ENCODE measurements at regions not wholly inside any gene's neighbourhood (a gene's known extent, or its start where the extent isn't known, plus 50 kb on each side); places are given as distances from the start of the nearest gene placed in this dataset.

GRCh38 chr18:45378308-45378707 lies 237.0 kb upstream of the SLC14A2 start:
- Histone ChIP-seq H3K4me3 (replicated peaks in 1 of 3; ENCODE audit: insufficient read depth in 1 of 3, low read depth in 2 of 3, low read length in 3 of 3) (no peak overlapping the region), H3K27me3 (ENCODE audit: control insufficient read depth in 1 of 2, insufficient read depth in 2 of 2, low read length in 2 of 2) (no peaks in the 10 kb centered on the region), H3K27ac (ENCODE audit: extremely low read length, insufficient read depth, low read length) (no peak overlapping the region), H3K36me3 (replicated peaks in 1 of 2; ENCODE audit: control insufficient read depth in 1 of 2, insufficient read depth in 2 of 2, low read length in 2 of 2) (no peaks in the 10 kb centered on the region), H3K4me1 (ENCODE audit: insufficient read depth, low read length) (no peaks in the 10 kb centered on the region), H3K79me2 (ENCODE audit: insufficient read depth, low read length) (no peaks in the 10 kb centered on the region), H3K4me2 (ENCODE audit: low read depth, low read length) (no peak overlapping the region), H4K20me1 (ENCODE audit: insufficient read depth, low read length) (no peaks in the 10 kb centered on the region), H2AFZ (ENCODE audit: low read length) (no peak overlapping the region), H3K9ac (ENCODE audit: insufficient read depth, low read depth, low read length) (no peak overlapping the region), H3K9me3 (ENCODE audit: low read length) (no peaks in the 10 kb centered on the region)
- FAIRE-seq (no peak), ATAC-seq (no peak), DNase-seq (ENCODE audit: low spot score) (no peak)
- ChIA-PET CTCF (ENCODE audit: low intra/inter-chr PET ratio, low total read pairs) (no interaction called here), POLR2A (no interaction called here)
- intact Hi-C loops (cut with micrococcal nuclease; ENCODE audit: unreplicated experiment) (no loop called here), in situ Hi-C loops (cut with HindIII; ENCODE audit: extremely low pct_ligation_motif_present, low pct_unique_long_range_greater_than_20kb) (no loop called here)
- WGBS (ENCODE audit: low lambda C conversion rate), result 0% methylated on average over 1 of the region's 1 CpG
- TF ChIP-seq AHR (CRISPR knock-in tag; IDR thresholded peaks at IDR 0.05) (no peak), NCOA2 (CRISPR knock-in tag; IDR thresholded peaks at IDR 0.05) (no peak), ZNF382 (CRISPR knock-in tag; IDR thresholded peaks at IDR 0.05; ENCODE audit: borderline replicate concordance) (no peak), ZNF143 (CRISPR knock-in tag; IDR thresholded peaks at IDR 0.05) (no peak), DRAP1 (CRISPR knock-in tag; IDR thresholded peaks at IDR 0.05) (no peak), THAP11 (CRISPR knock-in tag; IDR thresholded peaks at IDR 0.05) (no peak), FOXA3 (CRISPR knock-in tag; IDR thresholded peaks at IDR 0.05) (no peak), ZNF577 (CRISPR knock-in tag; IDR thresholded peaks at IDR 0.05; ENCODE audit: borderline replicate concordance, low read depth) (no peak), RFX5 (IDR thresholded peaks at IDR 0.05; ENCODE audit: low read depth, low read length) (no peak), MAFK (conservative IDR thresholded peaks at IDR 0.05 in 1 of 2, IDR thresholded peaks at IDR 0.05 in 1 of 2; ENCODE audit: low read length in 2 of 2) (no peak), JUN (CRISPR knock-in tag; IDR thresholded peaks at IDR 0.05) (no peak), SIX4 (CRISPR knock-in tag; IDR thresholded peaks at IDR 0.05) (no peak), ZNF496 (CRISPR knock-in tag; IDR thresholded peaks at IDR 0.05; ENCODE audit: insufficient replicate concordance) (no peak), ZNF441 (CRISPR knock-in tag; IDR thresholded peaks at IDR 0.05; ENCODE audit: borderline replicate concordance) (no peak), MXD1 (CRISPR knock-in tag; IDR thresholded peaks at IDR 0.05) (no peak), CENPX (CRISPR knock-in tag; IDR thresholded peaks at IDR 0.05) (no peak)
- TF ChIP-seq, protein P1, sequence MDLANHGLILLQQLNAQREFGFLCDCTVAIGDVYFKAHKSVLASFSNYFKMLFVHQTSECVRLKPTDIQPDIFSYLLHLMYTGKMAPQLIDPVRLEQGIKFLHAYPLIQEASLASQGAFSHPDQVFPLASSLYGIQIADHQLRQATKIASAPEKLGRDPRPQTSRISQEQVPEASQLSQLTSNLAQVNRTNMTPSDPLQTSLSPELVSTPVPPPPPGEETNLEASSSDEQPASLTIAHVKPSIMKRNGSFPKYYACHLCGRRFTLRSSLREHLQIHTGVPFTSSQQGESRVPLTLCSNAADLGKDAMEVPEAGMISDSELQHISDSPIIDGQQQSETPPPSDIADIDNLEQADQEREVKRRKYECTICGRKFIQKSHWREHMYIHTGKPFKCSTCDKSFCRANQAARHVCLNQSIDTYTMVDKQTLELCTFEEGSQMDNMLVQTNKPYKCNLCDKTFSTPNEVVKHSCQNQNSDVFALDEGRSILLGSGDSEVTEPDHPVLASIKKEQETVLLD (CRISPR knock-in tag; IDR thresholded peaks at IDR 0.05; ENCODE audit: low read depth), result no peak
- TF ChIP-seq, protein P2, sequence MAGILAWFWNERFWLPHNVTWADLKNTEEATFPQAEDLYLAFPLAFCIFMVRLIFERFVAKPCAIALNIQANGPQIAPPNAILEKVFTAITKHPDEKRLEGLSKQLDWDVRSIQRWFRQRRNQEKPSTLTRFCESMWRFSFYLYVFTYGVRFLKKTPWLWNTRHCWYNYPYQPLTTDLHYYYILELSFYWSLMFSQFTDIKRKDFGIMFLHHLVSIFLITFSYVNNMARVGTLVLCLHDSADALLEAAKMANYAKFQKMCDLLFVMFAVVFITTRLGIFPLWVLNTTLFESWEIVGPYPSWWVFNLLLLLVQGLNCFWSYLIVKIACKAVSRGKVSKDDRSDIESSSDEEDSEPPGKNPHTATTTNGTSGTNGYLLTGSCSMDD (CRISPR knock-in tag; IDR thresholded peaks at IDR 0.05), result no peak
- TF ChIP-seq, protein P3, sequence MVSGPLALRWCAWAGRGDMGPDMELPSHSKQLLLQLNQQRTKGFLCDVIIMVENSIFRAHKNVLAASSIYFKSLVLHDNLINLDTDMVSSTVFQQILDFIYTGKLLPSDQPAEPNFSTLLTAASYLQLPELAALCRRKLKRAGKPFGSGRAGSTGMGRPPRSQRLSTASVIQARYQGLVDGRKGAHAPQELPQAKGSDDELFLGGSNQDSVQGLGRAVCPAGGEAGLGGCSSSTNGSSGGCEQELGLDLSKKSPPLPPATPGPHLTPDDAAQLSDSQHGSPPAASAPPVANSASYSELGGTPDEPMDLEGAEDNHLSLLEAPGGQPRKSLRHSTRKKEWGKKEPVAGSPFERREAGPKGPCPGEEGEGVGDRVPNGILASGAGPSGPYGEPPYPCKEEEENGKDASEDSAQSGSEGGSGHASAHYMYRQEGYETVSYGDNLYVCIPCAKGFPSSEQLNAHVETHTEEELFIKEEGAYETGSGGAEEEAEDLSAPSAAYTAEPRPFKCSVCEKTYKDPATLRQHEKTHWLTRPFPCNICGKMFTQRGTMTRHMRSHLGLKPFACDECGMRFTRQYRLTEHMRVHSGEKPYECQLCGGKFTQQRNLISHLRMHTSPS (CRISPR knock-in tag; IDR thresholded peaks at IDR 0.05; ENCODE audit: low read depth), result no peak
- no TSS peak for BruUV-seq (replicated peaks)
